Effector memory CD8-positive, alpha-beta T cell (primary cell): ENCODE measurements at regions not wholly inside any gene's neighbourhood (a gene's known extent, or its start where the extent isn't known, plus 50 kb on each side); places are given as distances from the start of the nearest gene placed in this dataset.

Source experiments
- ATAC-seq: fragments of 150-1000 bp; cut with Tn5 transposase; replicated peaks from 2 replicates; pipeline ENCODE4 v1.10.0; 2021; ENCODE audit warnings: mild to moderate bottlenecking, moderate library complexity
- DNase-seq, 3 experiments: peaks; one replicate each; pipeline ENCODE4 v3.0.0; 2021
- H3K27ac Mint-ChIP-seq, 2 donors: one replicate each; pipeline ENCODE4 v1.8.0; 2022; ENCODE audit warnings: mild to moderate bottlenecking in 2 of 2, mixed read lengths in 2 of 2, moderate library complexity in 2 of 2
- H3K27me3 Mint-ChIP-seq, 2 donors: one replicate each; pipeline ENCODE4 v1.8.0; 2022; ENCODE audit warnings: mixed read lengths in 2 of 2
- H3K36me3 Mint-ChIP-seq: one replicate; pipeline ENCODE4 v1.8.0; 2022; ENCODE audit warnings: mild to moderate bottlenecking, moderate library complexity, mixed read lengths; ENCODE audit not compliant: insufficient read depth
- H3K4me1 Mint-ChIP-seq, 2 donors: one replicate each; pipeline ENCODE4 v1.8.0; 2022; ENCODE audit warnings: low read depth in 2 of 2, mixed read lengths in 2 of 2
- H3K4me3 Mint-ChIP-seq, 2 donors: one replicate each; pipeline ENCODE4 v1.8.0; 2022; ENCODE audit warnings: mild to moderate bottlenecking in 2 of 2, mixed read lengths in 2 of 2, moderate library complexity in 2 of 2
- H3K9me3 Mint-ChIP-seq, 2 donors: one replicate each; pipeline ENCODE4 v1.8.0; 2022; ENCODE audit warnings: mixed read lengths in 2 of 2

GRCh38 chr10:8438603-8439002, 384.1 kb downstream of the GATA3 start:
- ATAC-seq = peak; percentile 95
- Mint-ChIP-seq H3K4me1 (peaks cover 17 to 27% of the 10 kb centered on the region in 2 donors), H3K27ac (peak overlapping the region; percentile 1 to 75), H3K9me3 (no peaks in the 10 kb centered on the region), H3K27me3 (peaks cover 5 to 11% of the 10 kb centered on the region in 2 donors), H3K4me3 (peak overlapping the region; percentile 45 to 58), H3K36me3 (no peaks in the 10 kb centered on the region)
- DNase-seq = peak; percentile 20 to 35 (median 27)

- H3K4me1 Mint-ChIP-seq = peaks cover 17 to 27% of the 10 kb centered on the region in 2 donors
- H3K27me3 Mint-ChIP-seq = peaks cover 5 to 11% of the 10 kb centered on the region in 2 donors
- H3K36me3 Mint-ChIP-seq = no peaks in the 10 kb centered on the region
- peak overlapping the region; percentile 45 to 58 for H3K4me3 Mint-ChIP-seq
- ATAC-seq = no peak
- no peak for DNase-seq
- peak overlapping the region; percentile 1 to 75 for H3K27ac Mint-ChIP-seq
- no peaks in the 10 kb centered on the region for H3K9me3 Mint-ChIP-seq
These were observed 384.6 kb downstream of the GATA3 start for GRCh38 chr10:8439040-8439439.

- no peak overlapping the region for H3K4me3 Mint-ChIP-seq
- no peaks in the 10 kb centered on the region for H3K9me3 Mint-ChIP-seq
- DNase-seq = peak; percentile 31 to 38 (median 32)
- H3K36me3 Mint-ChIP-seq = no peaks in the 10 kb centered on the region
- peaks cover 5 to 11% of the 10 kb centered on the region in 2 donors for H3K27me3 Mint-ChIP-seq
- H3K27ac Mint-ChIP-seq = no peak overlapping the region
- peak; percentile 92 for ATAC-seq
- H3K4me1 Mint-ChIP-seq = peaks cover 0 to 4% of the 10 kb centered on the region in 2 donors
These were observed 390.1 kb downstream of the GATA3 start for GRCh38 chr10:8444630-8445029.

GRCh38 chr10:8445353-8445752, 390.9 kb downstream of the GATA3 start:
- Mint-ChIP-seq H3K27ac (no peak overlapping the region), H3K27me3 (peaks cover 5 to 11% of the 10 kb centered on the region in 2 donors), H3K4me1 (peaks cover 0 to 3% of the 10 kb centered on the region in 2 donors), H3K9me3 (no peaks in the 10 kb centered on the region), H3K4me3 (no peak overlapping the region), H3K36me3 (no peaks in the 10 kb centered on the region)
- DNase-seq (no peak), ATAC-seq (no peak)

GRCh38 chr10:8449909-8450308, 395.4 kb downstream of the GATA3 start:
- no peak overlapping the region for H3K4me3 Mint-ChIP-seq
- H3K36me3 Mint-ChIP-seq = peaks cover 3% of the 10 kb centered on the region
- peaks cover 6 to 12% of the 10 kb centered on the region in 2 donors for H3K27me3 Mint-ChIP-seq
- DNase-seq (no peak), ATAC-seq (no peak)
- peaks cover 0 to 5% of the 10 kb centered on the region in 2 donors for H3K4me1 Mint-ChIP-seq
- H3K27ac Mint-ChIP-seq = no peak overlapping the region
- no peaks in the 10 kb centered on the region for H3K9me3 Mint-ChIP-seq

GRCh38 chr10:8453587-8453986, 399.1 kb downstream of the GATA3 start:
- no peaks in the 10 kb centered on the region for H3K9me3 Mint-ChIP-seq
- H3K27ac Mint-ChIP-seq = peak overlapping the region in 1 of 2 donors; percentile 20
- no peak overlapping the region for H3K4me3 Mint-ChIP-seq
- ATAC-seq = no peak
- H3K4me1 Mint-ChIP-seq = peaks cover 0 to 5% of the 10 kb centered on the region in 2 donors
- no peak for DNase-seq
- peaks cover 14 to 23% of the 10 kb centered on the region in 2 donors for H3K27me3 Mint-ChIP-seq
- peaks cover 3% of the 10 kb centered on the region for H3K36me3 Mint-ChIP-seq

GRCh38 chr10:8454357-8454756, 399.9 kb downstream of the GATA3 start:
- no peaks in the 10 kb centered on the region for H3K9me3 Mint-ChIP-seq
- no peak overlapping the region for H3K27ac Mint-ChIP-seq
- DNase-seq = no peak
- H3K4me1 Mint-ChIP-seq = peaks cover 0 to 5% of the 10 kb centered on the region in 2 donors
- H3K27me3 Mint-ChIP-seq = peaks cover 21 to 30% of the 10 kb centered on the region in 2 donors
- no peak overlapping the region for H3K4me3 Mint-ChIP-seq
- ATAC-seq = no peak
- peaks cover 3% of the 10 kb centered on the region for H3K36me3 Mint-ChIP-seq

- DNase-seq (no peak), ATAC-seq (no peak)
- H3K4me1 Mint-ChIP-seq = peaks cover 0 to 5% of the 10 kb centered on the region in 2 donors
- peaks cover 3% of the 10 kb centered on the region for H3K36me3 Mint-ChIP-seq
- no peak overlapping the region for H3K4me3 Mint-ChIP-seq
- no peak overlapping the region for H3K27ac Mint-ChIP-seq
- H3K9me3 Mint-ChIP-seq = no peaks in the 10 kb centered on the region
- peaks cover 21 to 30% of the 10 kb centered on the region in 2 donors for H3K27me3 Mint-ChIP-seq
These were observed 400.7 kb downstream of the GATA3 start for GRCh38 chr10:8455181-8455580.

- H3K9me3 Mint-ChIP-seq = no peaks in the 10 kb centered on the region
- ATAC-seq (no peak), DNase-seq (no peak)
- no peak overlapping the region for H3K4me3 Mint-ChIP-seq
- peaks cover 21 to 27% of the 10 kb centered on the region in 2 donors for H3K27me3 Mint-ChIP-seq
- H3K27ac Mint-ChIP-seq = no peak overlapping the region
- no peaks in the 10 kb centered on the region for H3K36me3 Mint-ChIP-seq
- H3K4me1 Mint-ChIP-seq = peaks cover 0 to 5% of the 10 kb centered on the region in 2 donors
These were observed 401.9 kb downstream of the GATA3 start for GRCh38 chr10:8456386-8456785.

- H3K4me3 Mint-ChIP-seq = no peak overlapping the region
- DNase-seq = no peak
- no peaks in the 10 kb centered on the region for H3K36me3 Mint-ChIP-seq
- H3K4me1 Mint-ChIP-seq = no peaks in the 10 kb centered on the region
- peaks cover 40 to 42% of the 10 kb centered on the region in 2 donors for H3K27me3 Mint-ChIP-seq
- ATAC-seq = no peak
- no peaks in the 10 kb centered on the region for H3K9me3 Mint-ChIP-seq
- H3K27ac Mint-ChIP-seq = no peak overlapping the region
These were observed 406.1 kb downstream of the GATA3 start for GRCh38 chr10:8460626-8461025.

GRCh38 chr10:8462565-8462964, 408.1 kb downstream of the GATA3 start:
- H3K4me1 Mint-ChIP-seq = no peaks in the 10 kb centered on the region
- H3K4me3 Mint-ChIP-seq = no peak overlapping the region
- no peak overlapping the region for H3K27ac Mint-ChIP-seq
- H3K9me3 Mint-ChIP-seq = no peaks in the 10 kb centered on the region
- H3K27me3 Mint-ChIP-seq = peaks cover 38 to 43% of the 10 kb centered on the region in 2 donors
- DNase-seq = no peak
- ATAC-seq = no peak
- peaks cover under 1% of the 10 kb centered on the region for H3K36me3 Mint-ChIP-seq

- Mint-ChIP-seq H3K4me3 (no peak overlapping the region), H3K4me1 (no peaks in the 10 kb centered on the region), H3K27ac (no peak overlapping the region), H3K36me3 (peaks cover 3% of the 10 kb centered on the region), H3K27me3 (peaks cover 36 to 37% of the 10 kb centered on the region in 2 donors), H3K9me3 (no peaks in the 10 kb centered on the region)
- no peak for ATAC-seq
- DNase-seq = no peak
These were observed 409.4 kb downstream of the GATA3 start for GRCh38 chr10:8463853-8464252.

GRCh38 chr10:8468477-8468876, 414.0 kb downstream of the GATA3 start:
- H3K9me3 Mint-ChIP-seq = no peaks in the 10 kb centered on the region
- H3K36me3 Mint-ChIP-seq = peaks cover 3% of the 10 kb centered on the region
- H3K4me3 Mint-ChIP-seq = no peak overlapping the region

GRCh38 chr10:8473205-8473604, 418.7 kb downstream of the GATA3 start:
- no peak overlapping the region for H3K4me3 Mint-ChIP-seq
- H3K36me3 Mint-ChIP-seq = no peaks in the 10 kb centered on the region
- H3K9me3 Mint-ChIP-seq = no peaks in the 10 kb centered on the region
- ATAC-seq = peak; percentile 76
- peak; percentile 18 to 26 (median 19) for DNase-seq
- peaks cover 31 to 42% of the 10 kb centered on the region in 2 donors for H3K27me3 Mint-ChIP-seq
- no peak overlapping the region for H3K27ac Mint-ChIP-seq
- no peaks in the 10 kb centered on the region for H3K4me1 Mint-ChIP-seq

More at GRCh38 chr10:8468477-8468876, 414.0 kb downstream of the GATA3 start:
- H3K27me3 Mint-ChIP-seq = peaks cover 14 to 19% of the 10 kb centered on the region in 2 donors
- no peak overlapping the region for H3K27ac Mint-ChIP-seq
- no peaks in the 10 kb centered on the region for H3K4me1 Mint-ChIP-seq
- DNase-seq (no peak), ATAC-seq (no peak)
